ENCODE measurements at regions not wholly inside any gene's neighbourhood (a gene's known extent, or its start where the extent isn't known, plus 50 kb on each side); places are given as distances from the start of the nearest gene placed in this dataset.

GRCh38 chr13:89726690-89727435 is 1620.6 kb upstream of the MIR17HG start:
- Histone ChIP-seq H3K27ac (ENCODE audit: extremely low read depth, low read depth, low read length) (no peak overlapping the region), H3K9me3 (ENCODE audit: control insufficient read depth, insufficient read depth, low read depth, low read length) (no peaks in the 10 kb centered on the region), H3K36me3 (ENCODE audit: control insufficient read depth in 2 of 2, insufficient read depth in 1 of 2, low read length in 2 of 2) (no peaks in the 10 kb centered on the region), H3K4me1 (ENCODE audit: control insufficient read depth, insufficient read depth, low read length) (no peaks in the 10 kb centered on the region), H3K4me3 (ENCODE audit: low read depth, low read length) (no peak overlapping the region)
- ChIA-PET POLR2A (no interaction called here), CTCF (no interaction called here)
- TF ChIP-seq ZNF146 (tag by site-specific recombination; IDR thresholded peaks at IDR 0.05) (no peak), ZNF473 (tag by site-specific recombination; IDR thresholded peaks at IDR 0.05) (no peak), ZNF645 (tag by site-specific recombination; IDR thresholded peaks at IDR 0.05) (no peak), ZNF174 (tag by site-specific recombination; IDR thresholded peaks at IDR 0.05) (no peak)

- H3K4me1 ChIP-seq (ENCODE audit: control insufficient read depth, insufficient read depth, low read length): no peaks in the 10 kb centered on the region
- POLR2A ChIA-PET: no interaction called here
- CTCF ChIA-PET: interaction anchor here (1.2 kb wide), 1 partner anchor 37 kb away, joined by 3 read pairs; no protein-coding TSS in a partner anchor
- TF ChIP-seq ZFHX2 (tag by site-specific recombination; conservative IDR thresholded peaks at IDR 0.05) (no peak), TCF7L2 (IDR thresholded peaks at IDR 0.05; ENCODE audit: borderline replicate concordance, low read depth, low read length) (peak; percentile 6; the same call in 1 of the 2 replicates)
- no peaks in the 10 kb centered on the region for H3K36me3 ChIP-seq (ENCODE audit: control insufficient read depth in 2 of 2, insufficient read depth in 1 of 2, low read length in 2 of 2)
- no peak overlapping the region for H3K4me3 ChIP-seq (ENCODE audit: low read depth, low read length)
- no peaks in the 10 kb centered on the region for H3K9me3 ChIP-seq (ENCODE audit: control insufficient read depth, insufficient read depth, low read depth, low read length)
- no peak overlapping the region for H3K27ac ChIP-seq (ENCODE audit: extremely low read depth, low read depth, low read length)
These were observed 1613.7 kb upstream of the MIR17HG start for GRCh38 chr13:89733829-89734228.

GRCh38 chr13:89737051-89737450 is 1610.4 kb upstream of the MIR17HG start:
- Histone ChIP-seq H3K9me3 (ENCODE audit: control insufficient read depth, insufficient read depth, low read depth, low read length) (no peaks in the 10 kb centered on the region), H3K36me3 (ENCODE audit: control insufficient read depth in 2 of 2, insufficient read depth in 1 of 2, low read length in 2 of 2) (no peaks in the 10 kb centered on the region), H3K27ac (ENCODE audit: extremely low read depth, low read depth, low read length) (no peak overlapping the region), H3K4me1 (ENCODE audit: control insufficient read depth, insufficient read depth, low read length) (no peaks in the 10 kb centered on the region), H3K4me3 (ENCODE audit: low read depth, low read length) (no peak overlapping the region)
- CTCF ChIA-PET: no interaction called here
- POLR2A ChIA-PET: no interaction called here
- TF ChIP-seq ZNF311 (tag by site-specific recombination; IDR thresholded peaks at IDR 0.05; ENCODE audit: borderline replicate concordance): no peak
- no peak for TF ChIP-seq ZBTB11 (tag by site-specific recombination; conservative IDR thresholded peaks at IDR 0.05; ENCODE audit: low read depth)
- TF ChIP-seq CTCF (tag by site-specific recombination; IDR thresholded peaks at IDR 0.05): no peak
- no peak for TF ChIP-seq ZNF148 (tag by site-specific recombination; IDR thresholded peaks at IDR 0.05; ENCODE audit: borderline replicate concordance)
- TF ChIP-seq ZNF394 (tag by site-specific recombination; IDR thresholded peaks at IDR 0.05; ENCODE audit: borderline replicate concordance): no peak
- no peak for TF ChIP-seq ZNF280C (tag by site-specific recombination; IDR thresholded peaks at IDR 0.05)
- TF ChIP-seq PRDM1 (tag by site-specific recombination; IDR thresholded peaks at IDR 0.05): no peak
- TF ChIP-seq ZNF138 (tag by site-specific recombination; IDR thresholded peaks at IDR 0.05; ENCODE audit: borderline replicate concordance): no peak
- TF ChIP-seq ZNF654 (tag by site-specific recombination; IDR thresholded peaks at IDR 0.05; ENCODE audit: low read depth): no peak

Data from HEK293 (cell line).